ENCODE measurements at regions not wholly inside any gene's neighbourhood (a gene's known extent, or its start where the extent isn't known, plus 50 kb on each side); places are given as distances from the start of the nearest gene placed in this dataset.
"Not testable (repeated sequence)": the region's sequence is repeated elsewhere in the genome, so short reads cannot be mapped to it uniquely, and the experiment has no call there.

- intact Hi-C loops (cut with DNase I): no loop called here
- TF ChIP-seq CTCF (IDR thresholded peaks at IDR 0.05) (no peak), POLR2A (IDR thresholded peaks at IDR 0.05) (no peak)
- DNase-seq: no peak
- Histone ChIP-seq H3K27me3 (peaks cover 0 to 25% (median 0%) of the 10 kb centered on the region in 4 donors), H3K4me3 (no peak overlapping the region), H3K9me3 (no peaks in the 10 kb centered on the region), H3K36me3 (no peaks in the 10 kb centered on the region), H3K4me1 (peaks cover 0 to 9% (median 0%) of the 10 kb centered on the region in 3 donors), H3K27ac (no peak overlapping the region)
- 62 to 71% methylated on average over 3 of the region's 3 CpGs for WGBS, 2 donors
Observed at GRCh38 chr17:83164490-83164889, 85.1 kb downstream of the METRNL start.

DNA sequence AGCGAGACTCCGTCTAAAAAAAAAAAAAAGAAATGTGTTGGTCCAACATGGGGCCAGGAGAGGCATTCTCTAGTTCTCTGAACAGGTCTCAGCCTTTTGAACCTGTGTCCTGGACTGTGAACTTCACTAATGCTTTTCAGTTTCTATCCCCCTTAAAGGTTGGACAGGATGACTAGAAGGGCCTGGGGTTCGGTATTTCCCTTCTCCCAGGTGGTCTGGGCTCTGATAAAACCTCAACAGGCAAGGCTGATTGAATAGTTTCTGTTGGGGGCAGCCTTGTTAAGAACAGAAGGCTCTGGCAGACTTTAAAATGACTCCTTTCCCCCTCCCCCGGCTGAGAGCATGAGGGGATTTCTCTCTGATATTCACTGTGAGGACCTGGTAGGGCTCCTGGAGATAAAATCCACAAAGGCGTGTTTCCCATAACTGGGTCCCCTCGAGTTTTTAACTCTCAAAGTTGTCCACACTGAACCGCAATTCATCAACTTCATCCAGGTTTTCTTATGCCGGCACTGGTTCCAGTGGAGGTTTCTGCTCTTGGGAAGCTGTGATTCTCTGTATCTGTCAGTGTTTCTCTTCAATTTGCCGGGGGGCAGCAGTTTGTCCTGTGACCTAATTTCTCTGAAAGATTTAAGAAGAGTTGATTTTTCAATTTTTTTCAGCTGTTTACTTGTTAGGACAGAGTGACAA lies 91.3 kb downstream of the METRNL start:
- TF ChIP-seq CTCF (IDR thresholded peaks at IDR 0.05) (no peak), POLR2A (IDR thresholded peaks at IDR 0.05) (no peak)
- 70 to 82% methylated on average over 6 to 9 of the region's 9 CpGs for WGBS, 2 donors
- no peak for DNase-seq
- H3K4me3 ChIP-seq: no peak overlapping the region
- H3K36me3 ChIP-seq: no peaks in the 10 kb centered on the region
- peaks cover 0 to 39% (median 0%) of the 10 kb centered on the region in 4 donors for H3K27me3 ChIP-seq
- H3K27ac ChIP-seq: no peak overlapping the region
- no peaks in the 10 kb centered on the region for H3K9me3 ChIP-seq
- no peaks in the 10 kb centered on the region for H3K4me1 ChIP-seq
- intact Hi-C loops (cut with DNase I): no loop called here

DNA sequence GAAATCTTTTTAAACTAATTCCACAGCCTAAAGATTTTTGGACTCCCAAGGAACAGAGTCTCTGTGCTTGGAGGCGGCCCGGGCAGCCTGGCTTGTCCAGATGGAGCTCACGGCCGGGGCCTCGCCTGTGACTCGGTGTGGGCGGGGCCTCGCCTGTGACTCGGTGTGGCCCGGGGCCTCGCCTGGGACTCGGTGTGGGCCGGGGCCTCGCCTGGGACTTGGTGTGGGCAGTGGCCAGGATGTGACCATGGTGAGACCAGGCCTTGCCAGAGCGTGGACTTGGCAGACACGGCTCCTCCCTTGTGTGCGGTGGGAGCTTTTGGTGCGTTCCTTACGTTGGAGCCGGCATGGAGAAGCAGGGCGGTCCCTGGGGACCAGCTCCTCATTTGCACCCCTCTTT lies 92.3 kb downstream of the METRNL start:
- intact Hi-C loops (cut with DNase I): no loop called here
- no peaks in the 10 kb centered on the region for H3K9me3 ChIP-seq
- TF ChIP-seq POLR2A (IDR thresholded peaks at IDR 0.05): no peak
- TF ChIP-seq CTCF (IDR thresholded peaks at IDR 0.05): no peak
- no peak for DNase-seq
- H3K4me3 ChIP-seq: no peak overlapping the region
- no peaks in the 10 kb centered on the region for H3K4me1 ChIP-seq
- no peak overlapping the region for H3K27ac ChIP-seq
- H3K27me3 ChIP-seq: peaks cover 0 to 32% (median 0%) of the 10 kb centered on the region in 4 donors
- 55 to 90% methylated on average over 2 of the region's 21 CpGs for WGBS, 2 donors
- H3K36me3 ChIP-seq: no peaks in the 10 kb centered on the region

GRCh38 chr17:83172099-83172498 lies 92.7 kb downstream of the METRNL start:
- WGBS, 2 donors: 83 to 96% methylated on average over 2 to 5 of the region's 9 CpGs
- H3K4me3 ChIP-seq; H3K9me3 ChIP-seq; intact Hi-C loops (cut with DNase I); H3K27ac ChIP-seq; H3K4me1 ChIP-seq; DNase-seq; H3K36me3 ChIP-seq: not testable (repeated sequence)
- peaks cover 0 to 28% (median 0%) of the 10 kb centered on the region in 4 donors for H3K27me3 ChIP-seq

DNA sequence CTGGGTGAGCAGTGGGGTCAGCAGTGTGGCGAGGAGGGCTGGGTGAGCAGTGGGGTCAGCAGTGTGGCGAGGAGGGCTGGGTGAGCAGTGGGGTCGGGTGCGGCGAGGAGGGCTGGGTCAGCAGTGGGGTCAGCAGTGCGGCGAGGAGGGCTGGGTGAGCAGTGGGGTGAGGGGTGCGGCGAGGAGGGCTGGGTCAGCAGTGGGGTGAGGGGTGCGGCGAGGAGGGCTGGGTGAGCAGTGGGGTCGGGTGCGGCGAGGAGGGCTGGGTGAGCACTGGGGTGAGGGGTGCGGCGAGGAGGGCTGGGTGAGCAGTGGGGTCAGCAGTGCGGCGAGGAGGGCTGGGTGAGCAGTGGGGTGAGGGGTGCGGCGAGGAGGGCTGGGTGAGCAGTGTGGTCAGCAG lies 93.2 kb downstream of the METRNL start:
- intact Hi-C loops (cut with DNase I); H3K9me3 ChIP-seq; H3K36me3 ChIP-seq; H3K27ac ChIP-seq; H3K4me1 ChIP-seq; H3K4me3 ChIP-seq; DNase-seq: not testable (repeated sequence)
- WGBS, 2 donors: 67% methylated on average over 3 of the region's 20 CpGs; no CpG with 5 or more reads in 1 of the 2 donors
- H3K27me3 ChIP-seq: peaks cover 0 to 23% (median 0%) of the 10 kb centered on the region in 4 donors

- H3K36me3 ChIP-seq; DNase-seq; H3K4me3 ChIP-seq; H3K27ac ChIP-seq; H3K9me3 ChIP-seq; intact Hi-C loops (cut with DNase I); H3K4me1 ChIP-seq: not testable (repeated sequence)
- 70 to 82% methylated on average over 2 to 14 of the region's 24 CpGs for WGBS, 2 donors
- peaks cover 0 to 23% (median 0%) of the 10 kb centered on the region in 4 donors for H3K27me3 ChIP-seq
Observed at GRCh38 chr17:83173180-83173913, 93.9 kb downstream of the METRNL start.
